ENCODE measurements at regions not wholly inside any gene's neighbourhood (a gene's known extent, or its start where the extent isn't known, plus 50 kb on each side); places are given as distances from the start of the nearest gene placed in this dataset.

- no peaks in the 10 kb centered on the region for H3K27me3 ChIP-seq (ENCODE audit: control insufficient read depth, insufficient read depth)
- 76% methylated on average over 6 of the region's 6 CpGs for WGBS
- no peak overlapping the region for H3K4me3 ChIP-seq (ENCODE audit: low read length)
- H3K4me1 ChIP-seq (ENCODE audit: control insufficient read depth, insufficient read depth, low read length) = peaks cover 1% of the 10 kb centered on the region
- no peak for DNase-seq
- no peak for ATAC-seq
- peak overlapping the region; percentile 42 for H3K27ac ChIP-seq (ENCODE audit: low read length)
- intact Hi-C loops (cut with DNase I) = no loop called here
- no peaks in the 10 kb centered on the region for H3K9me3 ChIP-seq (ENCODE audit: control insufficient read depth, low read length)
Observed at GRCh38 chr5:143677403-143677802, 134.6 kb upstream of the HMHB1 start.

GRCh38 chr5:143676802-143677201 lies 135.2 kb upstream of the HMHB1 start:
- 64% methylated on average over 1 of the region's 1 CpG for WGBS
- intact Hi-C loops (cut with DNase I) = no loop called here
- ATAC-seq = peak; percentile 50 to 65
- Histone ChIP-seq H3K4me3 (ENCODE audit: low read length) (no peak overlapping the region), H3K27ac (ENCODE audit: low read length) (no peak overlapping the region), H3K9me3 (ENCODE audit: control insufficient read depth, low read length) (no peaks in the 10 kb centered on the region), H3K4me1 (ENCODE audit: control insufficient read depth, insufficient read depth, low read length) (peaks cover 1% of the 10 kb centered on the region), H3K27me3 (ENCODE audit: control insufficient read depth, insufficient read depth) (no peaks in the 10 kb centered on the region)
- no peak for DNase-seq

GRCh38 chr5:143674469-143674786 lies 137.5 kb upstream of the HMHB1 start:
- Histone ChIP-seq H3K4me3 (ENCODE audit: low read length) (no peak overlapping the region), H3K27me3 (ENCODE audit: control insufficient read depth, insufficient read depth) (no peaks in the 10 kb centered on the region), H3K4me1 (ENCODE audit: control insufficient read depth, insufficient read depth, low read length) (peaks cover 1% of the 10 kb centered on the region), H3K27ac (ENCODE audit: low read length) (no peak overlapping the region), H3K9me3 (ENCODE audit: control insufficient read depth, low read length) (no peaks in the 10 kb centered on the region)
- ATAC-seq (no peak), DNase-seq (no peak)
- intact Hi-C loops (cut with DNase I) = no loop called here
- WGBS = 100% methylated on average over 2 of the region's 2 CpGs

- 90% methylated on average over 3 of the region's 3 CpGs for WGBS
- H3K4me3 ChIP-seq (ENCODE audit: low read length) = no peak overlapping the region
- DNase-seq = no peak
- no peak for ATAC-seq
- H3K9me3 ChIP-seq (ENCODE audit: control insufficient read depth, low read length) = no peaks in the 10 kb centered on the region
- H3K4me1 ChIP-seq (ENCODE audit: control insufficient read depth, insufficient read depth, low read length) = peaks cover 1% of the 10 kb centered on the region
- no peak overlapping the region for H3K27ac ChIP-seq (ENCODE audit: low read length)
- intact Hi-C loops (cut with DNase I) = no loop called here
- no peaks in the 10 kb centered on the region for H3K27me3 ChIP-seq (ENCODE audit: control insufficient read depth, insufficient read depth)
Observed at GRCh38 chr5:143673676-143674468, 138.1 kb upstream of the HMHB1 start.

GRCh38 chr5:143672806-143673205 lies 139.2 kb upstream of the HMHB1 start:
- intact Hi-C loops (cut with DNase I) = no loop called here
- ATAC-seq (peak in 1 of 2 donors; percentile 48), DNase-seq (no peak)
- Histone ChIP-seq H3K27ac (ENCODE audit: low read length) (no peak overlapping the region), H3K27me3 (ENCODE audit: control insufficient read depth, insufficient read depth) (no peaks in the 10 kb centered on the region), H3K9me3 (ENCODE audit: control insufficient read depth, low read length) (no peaks in the 10 kb centered on the region), H3K4me1 (ENCODE audit: control insufficient read depth, insufficient read depth, low read length) (peaks cover 1% of the 10 kb centered on the region), H3K4me3 (ENCODE audit: low read length) (no peak overlapping the region)

- Histone ChIP-seq H3K9me3 (ENCODE audit: control insufficient read depth, low read length) (no peaks in the 10 kb centered on the region), H3K4me1 (ENCODE audit: control insufficient read depth, insufficient read depth, low read length) (no peaks in the 10 kb centered on the region), H3K4me3 (ENCODE audit: low read length) (no peak overlapping the region), H3K27ac (ENCODE audit: low read length) (no peak overlapping the region), H3K27me3 (ENCODE audit: control insufficient read depth, insufficient read depth) (no peaks in the 10 kb centered on the region)
- DNase-seq (no peak), ATAC-seq (no peak)
- WGBS = 88% methylated on average over 5 of the region's 5 CpGs
- intact Hi-C loops (cut with DNase I) = no loop called here
Observed at GRCh38 chr5:143671674-143672569, 140.0 kb upstream of the HMHB1 start.

- 95% methylated on average over 5 of the region's 5 CpGs for WGBS
- H3K4me1 ChIP-seq (ENCODE audit: control insufficient read depth, insufficient read depth, low read length) = no peaks in the 10 kb centered on the region
- intact Hi-C loops (cut with DNase I) = no loop called here
Observed at GRCh38 chr5:143671021-143671420, 140.9 kb upstream of the HMHB1 start.

GRCh38 chr5:143665866-143666265 lies 146.1 kb upstream of the HMHB1 start:
- H3K27ac ChIP-seq (ENCODE audit: low read length) = no peak overlapping the region
- no peaks in the 10 kb centered on the region for H3K27me3 ChIP-seq (ENCODE audit: control insufficient read depth, insufficient read depth)
- WGBS = 59% methylated on average over 4 of the region's 4 CpGs
- DNase-seq = no peak
- intact Hi-C loops (cut with DNase I) = no loop called here
- H3K9me3 ChIP-seq (ENCODE audit: control insufficient read depth, low read length) = no peaks in the 10 kb centered on the region
- no peaks in the 10 kb centered on the region for H3K4me1 ChIP-seq (ENCODE audit: control insufficient read depth, insufficient read depth, low read length)
- no peak for ATAC-seq
- H3K4me3 ChIP-seq (ENCODE audit: low read length) = no peak overlapping the region

More at GRCh38 chr5:143671021-143671420, 140.9 kb upstream of the HMHB1 start:
- Histone ChIP-seq H3K4me3 (ENCODE audit: low read length) (no peak overlapping the region), H3K9me3 (ENCODE audit: control insufficient read depth, low read length) (no peaks in the 10 kb centered on the region), H3K27ac (ENCODE audit: low read length) (no peak overlapping the region), H3K27me3 (ENCODE audit: control insufficient read depth, insufficient read depth) (no peaks in the 10 kb centered on the region)
- DNase-seq (no peak), ATAC-seq (no peak)

- intact Hi-C loops (cut with DNase I) = no loop called here
- 94% methylated on average over 2 of the region's 2 CpGs for WGBS
Observed at GRCh38 chr5:143664623-143665022, 147.3 kb upstream of the HMHB1 start.

GRCh38 chr5:143663872-143664271 lies 148.1 kb upstream of the HMHB1 start:
- H3K27ac ChIP-seq (ENCODE audit: low read length) = no peak overlapping the region
- H3K27me3 ChIP-seq (ENCODE audit: control insufficient read depth, insufficient read depth) = no peaks in the 10 kb centered on the region
- no peak for DNase-seq
- WGBS = 93% methylated on average over 2 of the region's 2 CpGs
- H3K4me1 ChIP-seq (ENCODE audit: control insufficient read depth, insufficient read depth, low read length) = no peaks in the 10 kb centered on the region
- H3K9me3 ChIP-seq (ENCODE audit: control insufficient read depth, low read length) = no peaks in the 10 kb centered on the region
- no peak overlapping the region for H3K4me3 ChIP-seq (ENCODE audit: low read length)
- no peak for ATAC-seq
- intact Hi-C loops (cut with DNase I) = no loop called here

More at GRCh38 chr5:143664623-143665022, 147.3 kb upstream of the HMHB1 start:
- H3K4me1 ChIP-seq (ENCODE audit: control insufficient read depth, insufficient read depth, low read length) = no peaks in the 10 kb centered on the region
- H3K9me3 ChIP-seq (ENCODE audit: control insufficient read depth, low read length) = no peaks in the 10 kb centered on the region
- ATAC-seq (no peak), DNase-seq (no peak)
- no peak overlapping the region for H3K4me3 ChIP-seq (ENCODE audit: low read length)
- no peaks in the 10 kb centered on the region for H3K27me3 ChIP-seq (ENCODE audit: control insufficient read depth, insufficient read depth)
- H3K27ac ChIP-seq (ENCODE audit: low read length) = no peak overlapping the region

GRCh38 chr5:143662020-143662419 lies 149.9 kb upstream of the HMHB1 start:
- Histone ChIP-seq H3K4me1 (ENCODE audit: control insufficient read depth, insufficient read depth, low read length) (no peaks in the 10 kb centered on the region), H3K4me3 (ENCODE audit: low read length) (no peak overlapping the region), H3K27ac (ENCODE audit: low read length) (no peak overlapping the region), H3K27me3 (ENCODE audit: control insufficient read depth, insufficient read depth) (no peaks in the 10 kb centered on the region), H3K9me3 (ENCODE audit: control insufficient read depth, low read length) (no peaks in the 10 kb centered on the region)
- ATAC-seq (no peak), DNase-seq (no peak)
- intact Hi-C loops (cut with DNase I) = no loop called here
- WGBS = 72% methylated on average over 1 of the region's 1 CpG

Data from right cardiac atrium (tissue), 5 donors.